GM06990 (cell line): ENCODE measurements at regions not wholly inside any gene's neighbourhood (a gene's known extent, or its start where the extent isn't known, plus 50 kb on each side); places are given as distances from the start of the nearest gene placed in this dataset.
"Not testable (repeated sequence)": the region's sequence is repeated elsewhere in the genome, so short reads cannot be mapped to it uniquely, and the experiment has no call there.

Experiments used
- DNase-seq: peaks from one replicate; pipeline ENCODE4 v3.0.0-alpha.2; 2011; ENCODE audit not compliant: insufficient read length; ENCODE audit errors: extremely low read depth
- H3K27me3 ChIP-seq: replicated peaks from 2 replicates; pipeline ENCODE4 v1.6.0; 2011; ENCODE audit warnings: low read length; ENCODE audit not compliant: control insufficient read depth, insufficient read depth
- H3K36me3 ChIP-seq: 2 replicates; pipeline ENCODE4 v1.5.1; 2011; ENCODE audit warnings: low read length; ENCODE audit not compliant: control insufficient read depth, insufficient read depth
- H3K4me3 ChIP-seq: replicated peaks from 2 replicates; pipeline ENCODE4 v1.5.1; 2011; ENCODE audit warnings: low read depth, mild to moderate bottlenecking, control low read depth, low read length
- CTCF ChIP-seq: IDR thresholded peaks from 2 replicates; pipeline ENCODE4 v1.5.1; 2011; ENCODE audit warnings: low read length, control low read depth, mild to moderate bottlenecking, inconsistent platforms; ENCODE audit not compliant: insufficient read depth, poor library complexity, severe bottlenecking

DNA sequence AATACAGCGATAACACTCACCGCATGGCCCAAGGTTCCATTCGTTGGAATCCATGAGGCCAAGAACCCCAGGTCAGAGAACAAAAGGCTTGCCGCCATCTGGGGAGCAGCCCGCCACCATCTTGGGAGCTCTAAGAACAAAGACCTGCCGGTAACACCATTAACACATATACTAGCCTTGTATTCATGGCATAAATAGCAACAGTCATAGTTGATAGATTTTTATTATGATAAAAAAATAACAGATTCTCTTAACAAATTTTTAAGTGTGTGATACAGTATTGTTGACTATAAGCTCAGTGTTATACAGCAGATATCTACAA is 309.4 kb downstream of the GLUD2 start:
- Histone ChIP-seq H3K27me3 (no peaks in the 10 kb centered on the region), H3K36me3 (no peaks in the 10 kb centered on the region), H3K4me3 (no peak overlapping the region)
- no peak for DNase-seq
- TF ChIP-seq CTCF: no peak

DNA sequence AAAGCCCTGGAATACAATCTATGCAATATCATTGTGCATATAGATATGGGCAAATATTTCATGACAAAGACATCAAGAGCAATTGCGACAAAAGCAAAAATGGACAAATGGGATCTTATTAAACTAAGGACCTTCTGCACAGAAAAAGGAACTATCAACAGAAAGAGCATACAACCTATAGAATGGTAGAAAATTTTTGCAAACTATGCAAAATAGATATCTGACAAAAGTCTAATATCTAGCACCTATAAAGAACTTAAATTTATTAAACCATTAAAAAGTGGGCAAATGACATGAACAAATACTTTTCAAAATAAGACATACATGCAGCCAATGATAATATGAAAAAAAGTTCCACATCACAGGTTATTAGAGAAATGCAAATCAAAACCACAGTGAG is 312.9 kb downstream of the GLUD2 start:
- no peaks in the 10 kb centered on the region for H3K27me3 ChIP-seq
- H3K36me3 ChIP-seq: no peaks in the 10 kb centered on the region
- no peak for DNase-seq
- H3K4me3 ChIP-seq: no peak overlapping the region
- no peak for TF ChIP-seq CTCF

- TF ChIP-seq CTCF: no peak
- DNase-seq: no peak
- Histone ChIP-seq H3K4me3 (no peak overlapping the region), H3K27me3 (no peaks in the 10 kb centered on the region), H3K36me3 (no peaks in the 10 kb centered on the region)
These were observed 318.3 kb downstream of the GLUD2 start for GRCh38 chrX:121365572-121366161.

DNA sequence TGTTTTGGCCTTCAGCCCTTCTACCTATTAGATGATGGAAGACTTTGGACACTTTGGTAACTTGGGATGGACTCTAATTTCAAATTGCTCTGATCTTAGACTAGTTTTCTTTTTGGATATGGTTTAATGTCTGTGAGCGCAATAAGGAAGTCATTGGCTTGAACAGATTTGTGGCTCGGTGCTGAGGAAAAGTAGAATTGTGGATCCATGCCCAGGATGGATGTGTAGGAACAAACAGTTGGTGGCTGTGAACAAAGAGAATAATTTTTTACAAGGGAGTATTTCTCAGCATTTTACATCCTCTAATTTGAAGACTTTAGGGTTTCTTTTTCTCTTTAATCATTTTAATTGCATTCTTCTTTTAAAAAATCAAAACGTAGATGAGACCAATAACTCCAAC is 327.1 kb downstream of the GLUD2 start:
- Histone ChIP-seq H3K36me3 (no peaks in the 10 kb centered on the region), H3K27me3 (no peaks in the 10 kb centered on the region), H3K4me3 (no peak overlapping the region)
- TF ChIP-seq CTCF: no peak
- DNase-seq: no peak

- not testable (repeated sequence) for H3K27me3 ChIP-seq, H3K4me3 ChIP-seq, DNase-seq, H3K36me3 ChIP-seq
These were observed 334.5 kb downstream of the GLUD2 start for GRCh38 chrX:121381915-121382314.

- no peak for DNase-seq
- TF ChIP-seq CTCF: no peak
These were observed 342.7 kb downstream of the GLUD2 start for GRCh38 chrX:121389976-121390714.

More at GRCh38 chrX:121389976-121390714, 342.7 kb downstream of the GLUD2 start:
- Histone ChIP-seq H3K27me3 (no peaks in the 10 kb centered on the region), H3K36me3 (no peaks in the 10 kb centered on the region), H3K4me3 (no peak overlapping the region)
